ENCODE measurements at regions not wholly inside any gene's neighbourhood (a gene's known extent, or its start where the extent isn't known, plus 50 kb on each side); places are given as distances from the start of the nearest gene placed in this dataset.
A peak's percentile ranks its signal among the peaks of the same experiment; 100 is the strongest.

- 42 to 45% methylated on average over 1 of the region's 1 CpG for WGBS, 2 donors
- DNase-seq = no peak
Observed at GRCh38 chr4:154064244-154064643, 275.4 kb upstream of the SFRP2 start.

GRCh38 chr4:154049457-154050181 lies 260.7 kb upstream of the SFRP2 start:
- intact Hi-C loops (cut with DNase I; ENCODE audit: low total_unique reads) = no loop called here
- WGBS, 2 donors = 74 to 84% methylated on average over 6 of the region's 6 CpGs

More at GRCh38 chr4:154064244-154064643, 275.4 kb upstream of the SFRP2 start:
- no peaks in the 10 kb centered on the region for H3K4me1 ChIP-seq
- no peaks in the 10 kb centered on the region for H3K9me3 ChIP-seq
- no peaks in the 10 kb centered on the region for H3K36me3 ChIP-seq (ENCODE audit: low read depth, missing control alignments)
- H3K4me3 ChIP-seq = no peak overlapping the region
- H3K27me3 ChIP-seq = no peaks in the 10 kb centered on the region
- TF ChIP-seq POLR2A (IDR thresholded peaks at IDR 0.05) (no peak), CTCF (IDR thresholded peaks at IDR 0.05) (no peak)
- H3K27ac ChIP-seq = no peak overlapping the region
- intact Hi-C loops (cut with DNase I; ENCODE audit: low total_unique reads) = no loop called here

GRCh38 chr4:154047733-154048132 lies 258.9 kb upstream of the SFRP2 start:
- H3K4me3 ChIP-seq = no peak overlapping the region
- TF ChIP-seq POLR2A (IDR thresholded peaks at IDR 0.05) = no peak
- no peak for TF ChIP-seq CTCF (IDR thresholded peaks at IDR 0.05)
- H3K4me1 ChIP-seq = no peaks in the 10 kb centered on the region
- no peaks in the 10 kb centered on the region for H3K27me3 ChIP-seq
- WGBS, 2 donors = 93 to 94% methylated on average over 1 of the region's 1 CpG
- H3K9me3 ChIP-seq = no peaks in the 10 kb centered on the region
- H3K36me3 ChIP-seq (ENCODE audit: low read depth, missing control alignments) = no peaks in the 10 kb centered on the region
- intact Hi-C loops (cut with DNase I; ENCODE audit: low total_unique reads) = no loop called here
- DNase-seq = no peak
- H3K27ac ChIP-seq = no peak overlapping the region

More at GRCh38 chr4:154049457-154050181, 260.7 kb upstream of the SFRP2 start:
- Histone ChIP-seq H3K4me1 (no peaks in the 10 kb centered on the region), H3K9me3 (no peaks in the 10 kb centered on the region), H3K36me3 (ENCODE audit: low read depth, missing control alignments) (no peaks in the 10 kb centered on the region), H3K27ac (no peak overlapping the region), H3K4me3 (no peak overlapping the region), H3K27me3 (no peaks in the 10 kb centered on the region)
- DNase-seq = peak; percentile 48
- TF ChIP-seq POLR2A (IDR thresholded peaks at IDR 0.05) = no peak
- no peak for TF ChIP-seq CTCF (IDR thresholded peaks at IDR 0.05)

GRCh38 chr4:154044742-154045485 lies 256.0 kb upstream of the SFRP2 start:
- TF ChIP-seq CTCF (IDR thresholded peaks at IDR 0.05) (no peak), POLR2A (IDR thresholded peaks at IDR 0.05) (no peak)
- H3K27me3 ChIP-seq = no peaks in the 10 kb centered on the region
- H3K27ac ChIP-seq = no peak overlapping the region
- no peaks in the 10 kb centered on the region for H3K9me3 ChIP-seq
- no peak overlapping the region for H3K4me3 ChIP-seq
- H3K36me3 ChIP-seq (ENCODE audit: low read depth, missing control alignments) = no peaks in the 10 kb centered on the region
- no peak for DNase-seq
- 84 to 85% methylated on average over 4 of the region's 4 CpGs for WGBS, 2 donors
- intact Hi-C loops (cut with DNase I; ENCODE audit: low total_unique reads) = no loop called here
- no peaks in the 10 kb centered on the region for H3K4me1 ChIP-seq

Data from testis (tissue), 2 donors.